ENCODE measurements at regions not wholly inside any gene's neighbourhood (a gene's known extent, or its start where the extent isn't known, plus 50 kb on each side); places are given as distances from the start of the nearest gene placed in this dataset.
A peak's percentile ranks its signal among the peaks of the same experiment; 100 is the strongest.

- H3K27ac ChIP-seq (ENCODE audit: low read depth, low read length), result no peak overlapping the region
- WGBS (ENCODE audit: insufficient coverage), result no CpG with 5 or more reads among the region's 3 CpGs
- no peak for DNase-seq (ENCODE audit: low read depth in 4 of 6, low spot score in 6 of 6)
- no peak overlapping the region for H3K4me3 ChIP-seq (ENCODE audit: low read depth, low read length)
- H3K27me3 ChIP-seq (ENCODE audit: control insufficient read depth, insufficient read depth, low read length), result no peaks in the 10 kb centered on the region
- no peaks in the 10 kb centered on the region for H3K9me3 ChIP-seq (ENCODE audit: control insufficient read depth, insufficient read depth, low read length)
- no peaks in the 10 kb centered on the region for H3K36me3 ChIP-seq (ENCODE audit: control insufficient read depth, insufficient read depth, low read length)
- H3K4me1 ChIP-seq (ENCODE audit: control insufficient read depth, insufficient read depth, low read length), result no peaks in the 10 kb centered on the region
Measured at GRCh38 chr2:82124629-82125028, 1820.1 kb upstream of the LRRTM1 start.

GRCh38 chr2:82120654-82121053 lies 1816.1 kb upstream of the LRRTM1 start:
- no peak overlapping the region for H3K4me3 ChIP-seq (ENCODE audit: low read depth, low read length)
- H3K27me3 ChIP-seq (ENCODE audit: control insufficient read depth, insufficient read depth, low read length), result no peaks in the 10 kb centered on the region
- no peak overlapping the region for H3K27ac ChIP-seq (ENCODE audit: low read depth, low read length)
- no peak for DNase-seq (ENCODE audit: low read depth in 4 of 6, low spot score in 6 of 6)
- H3K4me1 ChIP-seq (ENCODE audit: control insufficient read depth, insufficient read depth, low read length), result no peaks in the 10 kb centered on the region
- H3K36me3 ChIP-seq (ENCODE audit: control insufficient read depth, insufficient read depth, low read length), result no peaks in the 10 kb centered on the region
- no peaks in the 10 kb centered on the region for H3K9me3 ChIP-seq (ENCODE audit: control insufficient read depth, insufficient read depth, low read length)
- WGBS (ENCODE audit: insufficient coverage), result 100% methylated on average over 3 of the region's 5 CpGs

GRCh38 chr2:82120115-82120514 lies 1815.6 kb upstream of the LRRTM1 start:
- no peak for DNase-seq (ENCODE audit: low read depth in 4 of 6, low spot score in 6 of 6)
- H3K9me3 ChIP-seq (ENCODE audit: control insufficient read depth, insufficient read depth, low read length), result no peaks in the 10 kb centered on the region
- no peaks in the 10 kb centered on the region for H3K4me1 ChIP-seq (ENCODE audit: control insufficient read depth, insufficient read depth, low read length)
- 71% methylated on average over 1 of the region's 2 CpGs for WGBS (ENCODE audit: insufficient coverage)
- no peak overlapping the region for H3K27ac ChIP-seq (ENCODE audit: low read depth, low read length)
- no peaks in the 10 kb centered on the region for H3K27me3 ChIP-seq (ENCODE audit: control insufficient read depth, insufficient read depth, low read length)
- no peaks in the 10 kb centered on the region for H3K36me3 ChIP-seq (ENCODE audit: control insufficient read depth, insufficient read depth, low read length)
- H3K4me3 ChIP-seq (ENCODE audit: low read depth, low read length), result no peak overlapping the region

- DNase-seq (ENCODE audit: low read depth in 4 of 6, low spot score in 6 of 6), result no peak
Measured at GRCh38 chr2:82109418-82109817, 1804.9 kb upstream of the LRRTM1 start.

GRCh38 chr2:82098617-82099016 lies 1794.1 kb upstream of the LRRTM1 start:
- H3K4me3 ChIP-seq (ENCODE audit: low read depth, low read length), result no peak overlapping the region
- no peaks in the 10 kb centered on the region for H3K36me3 ChIP-seq (ENCODE audit: control insufficient read depth, insufficient read depth, low read length)

More at GRCh38 chr2:82109418-82109817, 1804.9 kb upstream of the LRRTM1 start:
- H3K4me1 ChIP-seq (ENCODE audit: control insufficient read depth, insufficient read depth, low read length), result no peaks in the 10 kb centered on the region
- no CpG with 5 or more reads among the region's 3 CpGs for WGBS (ENCODE audit: insufficient coverage)
- no peak overlapping the region for H3K4me3 ChIP-seq (ENCODE audit: low read depth, low read length)
- H3K27me3 ChIP-seq (ENCODE audit: control insufficient read depth, insufficient read depth, low read length), result no peaks in the 10 kb centered on the region
- no peaks in the 10 kb centered on the region for H3K36me3 ChIP-seq (ENCODE audit: control insufficient read depth, insufficient read depth, low read length)
- no peak overlapping the region for H3K27ac ChIP-seq (ENCODE audit: low read depth, low read length)
- H3K9me3 ChIP-seq (ENCODE audit: control insufficient read depth, insufficient read depth, low read length), result peaks cover 3% of the 10 kb centered on the region

GRCh38 chr2:82089518-82089917 lies 1785.0 kb upstream of the LRRTM1 start:
- Histone ChIP-seq H3K27ac (ENCODE audit: low read depth, low read length) (no peak overlapping the region), H3K4me1 (ENCODE audit: control insufficient read depth, insufficient read depth, low read length) (no peaks in the 10 kb centered on the region), H3K36me3 (ENCODE audit: control insufficient read depth, insufficient read depth, low read length) (no peaks in the 10 kb centered on the region), H3K27me3 (ENCODE audit: control insufficient read depth, insufficient read depth, low read length) (no peaks in the 10 kb centered on the region), H3K4me3 (ENCODE audit: low read depth, low read length) (no peak overlapping the region), H3K9me3 (ENCODE audit: control insufficient read depth, insufficient read depth, low read length) (peaks cover 7% of the 10 kb centered on the region)
- no CpG with 5 or more reads among the region's 6 CpGs for WGBS (ENCODE audit: insufficient coverage)
- DNase-seq (ENCODE audit: low read depth in 4 of 6, low spot score in 6 of 6), result no peak

More at GRCh38 chr2:82098617-82099016, 1794.1 kb upstream of the LRRTM1 start:
- no peak overlapping the region for H3K27ac ChIP-seq (ENCODE audit: low read depth, low read length)
- no peaks in the 10 kb centered on the region for H3K9me3 ChIP-seq (ENCODE audit: control insufficient read depth, insufficient read depth, low read length)
- no peaks in the 10 kb centered on the region for H3K27me3 ChIP-seq (ENCODE audit: control insufficient read depth, insufficient read depth, low read length)
- WGBS (ENCODE audit: insufficient coverage), result no CpG with 5 or more reads among the region's 1 CpG
- peak; percentile 5 to 81 (median 28) for DNase-seq (ENCODE audit: low read depth in 4 of 6, low spot score in 6 of 6)
- H3K4me1 ChIP-seq (ENCODE audit: control insufficient read depth, insufficient read depth, low read length), result no peaks in the 10 kb centered on the region

GRCh38 chr2:82084679-82085392 lies 1780.3 kb upstream of the LRRTM1 start:
- H3K27ac ChIP-seq (ENCODE audit: low read depth, low read length), result no peak overlapping the region
- no peak overlapping the region for H3K4me3 ChIP-seq (ENCODE audit: low read depth, low read length)
- peaks cover 7% of the 10 kb centered on the region for H3K9me3 ChIP-seq (ENCODE audit: control insufficient read depth, insufficient read depth, low read length)
- no peaks in the 10 kb centered on the region for H3K36me3 ChIP-seq (ENCODE audit: control insufficient read depth, insufficient read depth, low read length)
- no peaks in the 10 kb centered on the region for H3K27me3 ChIP-seq (ENCODE audit: control insufficient read depth, insufficient read depth, low read length)
- no peak for DNase-seq (ENCODE audit: low read depth in 4 of 6, low spot score in 6 of 6)
- no peaks in the 10 kb centered on the region for H3K4me1 ChIP-seq (ENCODE audit: control insufficient read depth, insufficient read depth, low read length)
- WGBS (ENCODE audit: insufficient coverage), result 60% methylated on average over 1 of the region's 1 CpG

- WGBS (ENCODE audit: insufficient coverage), result no CpG with 5 or more reads among the region's 2 CpGs
- H3K27ac ChIP-seq (ENCODE audit: low read depth, low read length), result no peak overlapping the region
- no peaks in the 10 kb centered on the region for H3K27me3 ChIP-seq (ENCODE audit: control insufficient read depth, insufficient read depth, low read length)
- no peak for DNase-seq (ENCODE audit: low read depth in 4 of 6, low spot score in 6 of 6)
- no peaks in the 10 kb centered on the region for H3K4me1 ChIP-seq (ENCODE audit: control insufficient read depth, insufficient read depth, low read length)
- H3K36me3 ChIP-seq (ENCODE audit: control insufficient read depth, insufficient read depth, low read length), result no peaks in the 10 kb centered on the region
- H3K4me3 ChIP-seq (ENCODE audit: low read depth, low read length), result no peak overlapping the region
- H3K9me3 ChIP-seq (ENCODE audit: control insufficient read depth, insufficient read depth, low read length), result no peaks in the 10 kb centered on the region
Measured at GRCh38 chr2:82075875-82076274, 1771.3 kb upstream of the LRRTM1 start.

GRCh38 chr2:82062463-82062862 lies 1757.9 kb upstream of the LRRTM1 start:
- DNase-seq (ENCODE audit: low read depth in 4 of 6, low spot score in 6 of 6), result no peak
- no peak overlapping the region for H3K27ac ChIP-seq (ENCODE audit: low read depth, low read length)
- no peaks in the 10 kb centered on the region for H3K36me3 ChIP-seq (ENCODE audit: control insufficient read depth, insufficient read depth, low read length)
- WGBS (ENCODE audit: insufficient coverage), result no CpG with 5 or more reads among the region's 2 CpGs
- no peaks in the 10 kb centered on the region for H3K4me1 ChIP-seq (ENCODE audit: control insufficient read depth, insufficient read depth, low read length)
- H3K4me3 ChIP-seq (ENCODE audit: low read depth, low read length), result no peak overlapping the region
- no peaks in the 10 kb centered on the region for H3K27me3 ChIP-seq (ENCODE audit: control insufficient read depth, insufficient read depth, low read length)
- no peaks in the 10 kb centered on the region for H3K9me3 ChIP-seq (ENCODE audit: control insufficient read depth, insufficient read depth, low read length)

GRCh38 chr2:82055846-82056245 lies 1751.3 kb upstream of the LRRTM1 start:
- no peak overlapping the region for H3K27ac ChIP-seq (ENCODE audit: low read depth, low read length)
- no peaks in the 10 kb centered on the region for H3K27me3 ChIP-seq (ENCODE audit: control insufficient read depth, insufficient read depth, low read length)
- no CpG with 5 or more reads among the region's 4 CpGs for WGBS (ENCODE audit: insufficient coverage)
- no peaks in the 10 kb centered on the region for H3K36me3 ChIP-seq (ENCODE audit: control insufficient read depth, insufficient read depth, low read length)
- H3K9me3 ChIP-seq (ENCODE audit: control insufficient read depth, insufficient read depth, low read length), result no peaks in the 10 kb centered on the region
- H3K4me1 ChIP-seq (ENCODE audit: control insufficient read depth, insufficient read depth, low read length), result no peaks in the 10 kb centered on the region
- H3K4me3 ChIP-seq (ENCODE audit: low read depth, low read length), result no peak overlapping the region
- DNase-seq (ENCODE audit: low read depth in 4 of 6, low spot score in 6 of 6), result no peak
